LNCAP (cell line): ENCODE measurements at regions not wholly inside any gene's neighbourhood (a gene's known extent, or its start where the extent isn't known, plus 50 kb on each side); places are given as distances from the start of the nearest gene placed in this dataset.

Source experiments
- TF ChIP-seq, protein P1 (sequence below): fragments of 450-650 bp; IDR thresholded peaks from 2 replicates; pipeline ENCODE4 v1.5.1; 2017; ENCODE audit warnings: mild to moderate bottlenecking

DNA sequence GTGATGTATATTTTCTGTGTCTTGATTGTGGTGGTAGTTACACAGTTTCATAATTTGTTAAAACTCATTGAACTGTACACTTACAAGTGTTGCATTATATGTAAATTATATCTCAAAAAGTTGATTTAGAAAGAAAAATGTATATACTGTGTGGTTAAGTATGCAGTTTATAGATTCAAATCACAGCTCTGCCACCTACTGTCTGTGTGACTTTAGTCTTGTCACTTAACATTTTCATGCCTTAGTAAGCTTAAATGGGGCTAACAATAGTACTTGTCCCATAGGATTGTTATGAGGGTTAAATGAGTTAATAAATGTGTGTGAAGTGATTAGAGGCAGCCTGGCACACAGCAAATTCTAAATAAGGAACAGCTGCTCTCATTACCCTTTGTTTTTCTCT, 120.9 kb upstream of the P2RY1 start:
- TF ChIP-seq, protein P1, sequence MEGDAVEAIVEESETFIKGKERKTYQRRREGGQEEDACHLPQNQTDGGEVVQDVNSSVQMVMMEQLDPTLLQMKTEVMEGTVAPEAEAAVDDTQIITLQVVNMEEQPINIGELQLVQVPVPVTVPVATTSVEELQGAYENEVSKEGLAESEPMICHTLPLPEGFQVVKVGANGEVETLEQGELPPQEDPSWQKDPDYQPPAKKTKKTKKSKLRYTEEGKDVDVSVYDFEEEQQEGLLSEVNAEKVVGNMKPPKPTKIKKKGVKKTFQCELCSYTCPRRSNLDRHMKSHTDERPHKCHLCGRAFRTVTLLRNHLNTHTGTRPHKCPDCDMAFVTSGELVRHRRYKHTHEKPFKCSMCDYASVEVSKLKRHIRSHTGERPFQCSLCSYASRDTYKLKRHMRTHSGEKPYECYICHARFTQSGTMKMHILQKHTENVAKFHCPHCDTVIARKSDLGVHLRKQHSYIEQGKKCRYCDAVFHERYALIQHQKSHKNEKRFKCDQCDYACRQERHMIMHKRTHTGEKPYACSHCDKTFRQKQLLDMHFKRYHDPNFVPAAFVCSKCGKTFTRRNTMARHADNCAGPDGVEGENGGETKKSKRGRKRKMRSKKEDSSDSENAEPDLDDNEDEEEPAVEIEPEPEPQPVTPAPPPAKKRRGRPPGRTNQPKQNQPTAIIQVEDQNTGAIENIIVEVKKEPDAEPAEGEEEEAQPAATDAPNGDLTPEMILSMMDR: no peak

DNA sequence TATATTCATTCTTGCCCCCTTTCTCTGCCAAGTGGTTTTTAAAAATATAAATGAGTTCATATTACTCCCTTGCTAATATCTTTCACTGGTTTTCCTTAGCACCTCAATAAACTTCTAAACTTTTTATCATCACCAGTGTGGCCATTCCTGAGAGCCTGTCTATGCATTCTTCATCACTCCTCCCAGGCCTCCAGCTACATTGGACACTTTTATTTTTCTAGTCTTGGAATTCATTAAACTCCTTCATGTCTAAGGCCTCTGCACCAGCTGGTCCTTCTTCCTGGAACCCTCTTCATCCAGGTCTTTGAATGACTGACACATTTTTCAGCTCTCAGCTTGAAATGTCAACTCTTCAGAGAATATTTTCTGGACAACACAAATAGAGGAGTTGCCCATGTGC, 120.4 kb upstream of the P2RY1 start:
- TF ChIP-seq, protein P1: no peak

DNA sequence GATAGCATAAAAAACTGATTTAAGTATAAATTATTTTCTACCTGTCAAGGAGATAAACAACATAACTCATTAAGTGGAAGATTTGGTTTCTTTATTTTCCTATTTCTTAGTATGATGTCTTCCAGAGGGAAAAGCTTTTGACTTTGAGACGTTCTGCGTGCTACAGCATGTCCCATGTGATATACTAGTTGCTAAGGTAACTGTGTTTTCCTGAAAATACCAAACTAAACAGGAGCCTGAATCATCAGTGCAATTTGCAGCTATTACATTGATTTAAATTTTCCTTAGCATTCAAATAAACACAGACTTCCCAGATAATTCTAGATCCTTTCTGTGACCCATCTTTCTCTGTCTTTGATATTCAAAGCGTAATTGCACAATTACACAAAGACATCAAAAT, 117.7 kb upstream of the P2RY1 start:
- TF ChIP-seq, protein P1: no peak

DNA sequence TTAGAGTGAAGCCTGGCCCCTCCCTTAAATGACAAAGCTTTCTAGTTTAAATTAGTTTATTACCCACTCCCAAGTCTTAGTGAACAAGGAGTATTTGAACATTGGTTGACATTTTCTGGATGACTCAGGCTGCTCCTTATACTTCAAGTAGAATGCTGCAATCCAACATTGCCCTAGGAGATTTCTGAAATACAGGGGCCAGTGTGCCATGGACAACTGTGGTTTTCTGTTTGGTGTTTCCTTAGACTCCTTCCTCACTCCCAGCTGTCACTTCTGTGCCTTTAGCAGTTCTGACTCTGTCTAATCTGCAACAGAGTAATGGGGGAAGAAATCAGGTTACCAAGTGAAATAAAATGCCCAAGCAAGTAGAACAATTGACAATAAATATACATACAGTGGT, 116.1 kb upstream of the P2RY1 start:
- TF ChIP-seq, protein P1: no peak

- TF ChIP-seq, protein P1: no peak
Observed at GRCh38 chr3:152719264-152719663, 115.7 kb upstream of the P2RY1 start.

DNA sequence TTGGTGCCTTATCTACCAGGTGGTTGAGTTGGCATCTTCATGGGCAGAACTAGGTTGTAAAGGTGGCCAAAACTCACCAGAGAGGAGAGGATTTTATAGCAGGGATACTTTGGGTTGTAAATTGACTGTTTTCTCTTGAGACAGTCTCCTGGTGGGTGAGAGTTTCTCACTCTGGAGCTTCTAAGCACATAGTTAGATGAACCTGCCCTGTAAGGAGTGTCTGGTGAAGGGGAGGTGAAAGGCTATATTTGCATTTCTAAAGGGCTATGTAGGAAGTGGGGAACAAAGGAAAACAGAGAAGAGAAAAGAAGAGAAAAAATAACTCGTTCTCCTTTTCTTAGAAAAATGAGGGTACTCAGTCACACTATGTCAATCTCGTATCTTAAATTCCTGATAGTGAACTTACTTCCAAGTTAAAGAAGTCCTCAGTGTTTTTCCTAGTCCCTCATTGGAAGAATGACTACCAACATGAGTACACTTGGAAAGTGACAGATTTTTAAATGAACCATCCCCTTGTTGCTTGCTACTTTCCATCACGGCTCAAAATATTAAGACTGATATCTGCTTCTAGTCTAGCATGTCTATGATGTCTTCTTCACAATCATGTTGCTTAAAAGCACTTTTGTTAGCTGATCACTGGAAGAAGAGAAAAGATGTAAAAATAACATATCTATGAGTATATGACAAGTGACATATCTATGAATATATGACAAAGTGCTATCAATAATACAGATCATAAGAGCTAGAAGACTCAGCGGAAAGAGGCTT, 113.8 kb upstream of the P2RY1 start:
- TF ChIP-seq, protein P1: no peak

DNA sequence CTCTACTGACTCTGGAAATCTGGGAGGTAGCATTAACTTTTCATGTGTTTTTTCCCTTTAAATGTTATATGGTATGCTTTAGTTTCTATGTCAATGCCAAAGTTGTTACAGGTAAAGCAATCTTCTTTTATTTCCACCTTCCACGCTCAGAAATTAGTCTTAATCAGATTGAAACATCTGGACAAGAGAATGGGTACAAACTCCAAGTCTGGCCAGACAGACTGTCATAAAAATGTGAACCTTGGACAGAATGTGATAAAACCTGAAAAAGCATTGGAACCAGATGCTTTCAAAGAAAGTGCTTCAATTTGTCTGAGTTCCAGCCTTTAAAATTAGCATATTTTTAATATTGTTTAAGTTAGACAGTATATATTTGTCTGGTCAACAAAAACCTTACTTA, 110.7 kb upstream of the P2RY1 start:
- TF ChIP-seq, protein P1: no peak
